NCI-H2227 treated with DMSO at 0.1 percent for 48 hours (cell line): ENCODE measurements at regions not wholly inside any gene's neighbourhood (a gene's known extent, or its start where the extent isn't known, plus 50 kb on each side); places are given as distances from the start of the nearest gene placed in this dataset.
A peak's percentile ranks its signal among the peaks of the same experiment; 100 is the strongest.
"Not testable (repeated sequence)": the region's sequence is repeated elsewhere in the genome, so short reads cannot be mapped to it uniquely, and the experiment has no call there.

ENCODE experiments used
- DNase-seq: peaks from one replicate; lab custom pipeline; 2025; lab: John Stamatoyannopoulos, UW

DNA sequence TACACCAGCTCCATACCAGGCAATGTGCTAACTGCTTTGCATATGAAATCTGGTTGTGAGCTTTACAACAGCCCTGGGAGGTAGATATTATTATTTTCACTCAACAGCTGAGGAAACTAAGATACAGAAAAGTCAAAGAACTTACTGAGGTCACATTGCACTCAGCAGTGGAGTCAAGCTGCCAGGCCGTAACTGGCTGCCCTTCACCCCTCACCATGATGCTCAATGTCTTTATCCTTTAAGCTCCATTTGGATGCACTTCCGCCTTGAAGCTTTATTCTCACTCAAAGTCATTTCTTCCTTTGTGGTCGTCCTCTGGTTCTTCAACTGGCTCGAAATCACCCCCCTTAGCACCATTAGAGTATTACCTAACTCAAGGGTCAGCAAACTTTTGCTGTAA is 81.7 kb upstream of the RALGPS2 start:
- DNase-seq, result no peak

DNA sequence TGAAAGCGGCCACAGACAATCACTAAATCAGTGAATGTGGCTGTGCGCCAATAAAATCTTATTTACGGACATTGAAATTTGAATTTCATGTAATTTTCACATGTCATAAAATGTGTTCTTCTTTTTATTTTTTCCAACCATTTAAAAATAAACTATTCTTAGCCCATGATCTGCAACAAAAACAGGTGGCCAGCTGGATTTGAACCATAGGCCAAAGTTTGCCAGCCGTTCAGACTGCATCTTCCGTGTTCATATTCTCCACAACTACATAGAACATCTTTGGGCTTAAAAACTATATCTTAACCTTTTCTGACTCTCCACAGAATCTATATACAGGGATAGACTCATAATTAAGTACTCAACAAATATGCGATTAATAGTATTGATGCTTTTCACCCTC is 81.2 kb upstream of the RALGPS2 start:
- no peak for DNase-seq

DNA sequence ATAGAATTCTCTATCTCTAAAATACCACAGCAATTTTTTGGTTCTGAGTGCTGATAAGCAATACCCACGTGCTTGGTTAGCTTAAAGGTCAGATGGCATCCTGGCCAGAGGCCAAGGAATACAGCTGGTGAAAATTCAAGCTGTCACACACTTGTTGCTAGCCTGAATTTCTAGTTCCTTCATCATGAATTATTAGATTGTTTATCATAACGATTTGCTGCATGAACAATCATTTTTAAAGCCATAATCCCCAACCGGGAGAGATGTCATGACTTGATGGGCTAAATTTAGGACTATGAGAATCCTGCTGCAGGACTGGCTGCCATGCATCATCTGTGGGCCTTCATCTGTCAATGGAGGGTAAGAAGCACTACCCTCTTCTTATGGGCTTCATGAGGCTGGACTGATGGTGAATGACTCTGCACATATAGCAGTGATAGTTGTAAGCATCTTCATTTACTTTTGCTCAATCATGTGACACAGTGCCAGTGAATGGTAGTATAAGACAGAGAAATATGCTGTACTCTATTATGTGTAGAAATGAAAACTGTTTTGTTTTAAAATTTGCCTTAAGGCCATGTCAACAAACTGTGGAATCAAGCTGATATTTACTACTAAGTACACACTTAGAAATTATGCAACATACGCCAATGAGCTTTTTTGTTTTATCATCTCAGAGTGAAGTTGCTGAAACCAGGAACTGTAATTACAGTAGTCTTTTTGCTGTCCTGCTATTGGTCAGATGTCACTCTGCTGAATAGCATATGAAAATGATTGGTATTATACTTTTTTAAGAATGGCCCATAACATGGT is 80.5 kb upstream of the RALGPS2 start:
- DNase-seq, result peak; percentile 5

DNA sequence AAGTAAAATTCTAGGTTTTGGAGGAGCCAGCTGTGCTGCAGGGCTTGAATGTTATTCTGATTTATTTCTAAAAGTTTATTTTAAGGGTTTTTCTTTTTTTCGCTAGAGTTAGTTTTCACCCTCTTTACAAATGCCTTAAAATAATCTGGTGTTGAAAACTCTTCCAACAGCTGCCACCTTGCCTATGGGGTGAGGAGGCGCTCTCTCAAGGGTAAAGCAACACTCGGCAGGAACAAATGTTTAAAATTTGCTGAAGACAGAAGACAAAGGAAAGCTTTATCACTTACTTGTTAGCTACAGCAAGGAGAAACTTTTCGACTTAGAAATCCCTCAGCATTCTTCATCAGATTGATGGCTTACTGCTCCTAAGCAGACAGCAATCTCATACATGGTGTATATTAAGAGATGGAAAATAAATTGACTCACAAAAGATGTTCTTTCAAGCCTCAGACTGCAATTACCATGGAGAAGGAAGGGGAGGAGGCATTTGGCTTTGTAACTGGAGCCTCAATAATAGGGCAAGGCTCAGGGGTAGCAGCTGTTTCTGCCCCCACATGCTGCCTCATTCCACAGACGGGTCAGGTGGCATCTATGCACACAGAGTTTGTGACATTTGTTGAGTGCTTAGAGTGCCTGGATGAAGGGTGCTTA is 79.8 kb upstream of the RALGPS2 start:
- DNase-seq, result peak; percentile 80

GRCh38 chr1:178645808-178646200 is 79.2 kb upstream of the RALGPS2 start:
- no peak for DNase-seq

- DNase-seq, result no peak
Observed at GRCh38 chr1:178646821-178647220, 78.2 kb upstream of the RALGPS2 start.

DNA sequence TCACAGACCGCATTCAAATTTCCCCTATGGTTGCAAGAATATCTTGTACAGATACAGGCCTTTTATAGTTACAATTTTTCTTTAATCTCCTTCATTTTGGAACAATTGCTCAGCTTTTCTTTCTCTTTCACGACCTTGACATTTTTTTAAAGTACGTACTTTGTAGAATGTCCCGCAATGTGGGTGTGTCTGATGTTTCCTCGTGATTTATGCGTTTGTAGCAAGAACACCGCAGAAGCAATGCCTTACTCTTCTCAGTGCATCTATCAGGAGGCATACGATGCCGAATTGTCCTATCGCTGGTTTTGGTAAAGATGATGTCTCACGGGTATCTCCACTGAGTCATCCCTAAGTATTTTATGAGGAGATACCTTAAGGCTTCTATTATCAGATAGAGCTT is 76.9 kb upstream of the RALGPS2 start:
- DNase-seq, result no peak

DNA sequence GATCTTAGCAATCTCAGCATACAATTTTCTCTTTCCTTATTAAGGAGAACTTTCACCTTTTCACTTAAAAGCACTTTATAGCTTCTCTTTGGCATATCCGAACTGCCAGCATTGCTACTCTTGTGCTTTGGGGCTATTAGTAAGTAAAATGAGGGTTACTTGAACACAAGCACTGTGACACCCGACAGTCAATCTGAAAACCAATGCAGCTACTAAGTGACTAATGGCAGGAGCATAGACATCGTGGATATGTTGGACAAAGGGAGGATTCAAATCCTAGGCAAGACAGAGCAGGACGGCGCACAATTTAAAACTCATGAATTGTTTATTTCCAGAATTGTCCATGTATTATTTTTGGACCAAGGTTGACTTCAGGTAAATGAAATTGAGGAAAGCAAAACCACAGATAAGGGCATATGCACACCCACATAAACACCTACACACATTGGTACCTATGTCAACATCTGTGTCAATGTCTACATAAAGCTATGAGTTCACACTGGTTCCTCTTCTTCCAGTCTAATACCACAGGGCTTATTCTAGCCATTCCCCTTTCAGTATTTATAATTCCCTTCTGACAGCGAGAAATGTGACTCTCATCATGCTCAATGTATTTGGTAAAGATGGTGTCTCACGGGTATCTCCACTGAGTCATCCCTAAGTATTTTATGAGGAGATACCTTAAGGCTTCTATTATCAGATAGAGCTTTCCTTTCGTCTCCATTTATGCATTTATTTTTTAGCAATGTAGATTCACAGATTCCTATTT is 75.3 kb upstream of the RALGPS2 start:
- no peak for DNase-seq

DNA sequence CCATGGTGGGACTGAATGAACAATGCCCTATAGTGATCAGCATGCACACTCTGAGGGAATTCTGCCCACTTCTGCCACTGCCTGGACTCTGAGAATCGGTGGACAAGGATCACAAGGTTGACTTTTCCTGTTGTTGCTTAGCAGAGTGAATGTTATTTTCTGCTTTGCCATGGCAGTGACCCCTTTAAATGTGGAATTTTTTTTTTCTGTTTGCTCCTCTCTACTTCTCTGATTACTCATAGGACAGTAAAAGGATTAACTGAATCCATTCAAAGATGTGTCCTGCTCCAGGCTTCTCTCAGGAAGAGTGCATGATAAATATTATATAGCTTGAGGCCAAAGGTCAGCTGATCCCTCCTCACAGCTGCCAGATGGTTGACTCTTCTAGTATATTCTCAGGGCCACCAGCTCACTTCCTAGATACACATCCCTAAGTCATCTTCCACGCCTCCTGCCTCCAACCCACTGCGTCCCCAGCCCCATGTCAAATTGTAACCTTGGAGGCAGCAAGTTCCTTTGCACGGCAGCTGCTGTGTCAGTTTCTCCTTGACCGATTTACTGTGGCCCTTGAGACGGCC is 74.0 kb upstream of the RALGPS2 start:
- DNase-seq, result no peak

GRCh38 chr1:178651742-178652141 is 73.3 kb upstream of the RALGPS2 start:
- DNase-seq, result peak; percentile 26

DNA sequence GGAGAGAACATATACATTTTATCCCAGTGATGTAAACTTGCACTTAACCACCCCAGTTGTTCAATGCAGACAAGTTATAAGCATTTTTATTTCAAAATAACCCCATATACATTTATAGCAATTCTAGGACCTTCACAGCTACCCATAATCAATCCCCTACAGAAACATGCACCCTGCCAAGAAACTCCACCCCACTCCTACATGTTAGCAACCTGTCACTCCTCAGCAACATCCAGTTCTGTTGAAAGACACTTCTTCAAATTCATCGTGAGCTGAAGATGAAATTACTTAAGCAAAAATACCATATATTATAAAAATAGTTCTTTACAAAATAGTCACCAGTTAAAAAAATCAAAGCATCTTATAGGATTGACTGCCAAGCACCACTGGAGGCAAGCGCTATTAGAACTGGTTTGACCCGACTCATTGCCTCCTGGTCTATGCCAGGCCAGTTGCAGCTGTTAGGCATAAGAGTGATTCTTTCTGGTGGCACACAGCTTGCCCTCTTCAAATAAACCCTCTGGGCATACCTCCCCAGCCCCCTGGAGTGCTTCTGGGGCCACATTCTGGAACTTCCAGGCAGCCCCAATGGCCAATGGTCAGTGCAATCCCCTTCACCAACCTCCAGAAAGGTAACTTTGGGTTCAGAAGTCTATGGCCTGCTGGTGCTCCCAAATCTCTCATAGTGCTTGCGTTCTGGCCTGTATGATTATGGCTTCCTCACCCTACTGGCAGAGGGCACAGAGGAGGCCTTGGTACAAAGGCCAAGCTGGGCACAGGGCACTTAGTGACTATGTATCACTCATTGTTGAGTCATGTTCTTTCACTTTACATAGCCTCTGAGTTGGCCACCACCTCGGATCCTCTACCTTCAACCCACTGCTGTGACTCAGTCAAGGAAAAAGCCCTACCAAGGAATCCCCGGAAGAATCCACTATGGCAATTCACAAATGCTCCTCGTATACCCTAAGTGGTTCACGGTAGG is 72.2 kb upstream of the RALGPS2 start:
- no peak for DNase-seq

GRCh38 chr1:178659789-178660208 is 65.2 kb upstream of the RALGPS2 start:
- no peak for DNase-seq

- DNase-seq, result no peak
Observed at GRCh38 chr1:178660461-178660860, 64.6 kb upstream of the RALGPS2 start.

DNA sequence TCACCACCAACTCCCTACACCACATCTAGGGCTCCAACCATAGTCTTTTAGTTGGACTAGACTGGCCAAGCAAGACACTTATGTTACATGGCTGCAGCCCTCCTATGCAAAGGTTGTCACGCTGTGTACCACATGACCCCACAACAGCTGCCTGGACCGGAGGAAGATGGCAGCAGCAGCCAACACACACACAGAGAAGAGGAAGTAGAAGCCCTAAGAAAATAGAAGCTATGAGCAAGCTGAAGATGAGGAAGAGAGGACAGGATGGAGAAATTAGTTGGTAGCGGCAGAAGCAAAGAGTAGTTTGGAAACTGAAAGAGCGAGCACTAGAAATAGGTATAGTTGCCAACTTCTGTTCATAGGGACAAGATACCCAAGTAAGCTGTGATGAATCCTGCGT is 60.8 kb upstream of the RALGPS2 start:
- DNase-seq, result no peak

DNA sequence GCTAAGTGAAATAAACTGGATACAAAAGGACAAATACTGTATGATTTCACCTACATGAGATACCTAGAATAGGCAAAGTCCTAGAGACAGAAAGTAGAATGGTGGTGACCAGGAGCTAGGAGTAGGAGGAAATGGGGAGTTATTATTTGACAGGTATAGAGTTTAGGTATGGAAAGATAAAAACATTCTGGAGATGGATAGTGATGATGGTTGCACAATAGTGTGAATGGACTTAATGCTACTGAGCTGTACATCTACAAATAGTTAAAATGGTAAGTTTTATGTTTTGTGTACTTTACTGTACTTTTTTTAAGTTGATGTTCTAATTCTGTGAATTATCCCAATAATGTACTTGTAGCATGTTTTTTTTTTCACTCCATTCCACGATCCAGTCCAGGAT is 59.5 kb upstream of the RALGPS2 start:
- no peak for DNase-seq

DNA sequence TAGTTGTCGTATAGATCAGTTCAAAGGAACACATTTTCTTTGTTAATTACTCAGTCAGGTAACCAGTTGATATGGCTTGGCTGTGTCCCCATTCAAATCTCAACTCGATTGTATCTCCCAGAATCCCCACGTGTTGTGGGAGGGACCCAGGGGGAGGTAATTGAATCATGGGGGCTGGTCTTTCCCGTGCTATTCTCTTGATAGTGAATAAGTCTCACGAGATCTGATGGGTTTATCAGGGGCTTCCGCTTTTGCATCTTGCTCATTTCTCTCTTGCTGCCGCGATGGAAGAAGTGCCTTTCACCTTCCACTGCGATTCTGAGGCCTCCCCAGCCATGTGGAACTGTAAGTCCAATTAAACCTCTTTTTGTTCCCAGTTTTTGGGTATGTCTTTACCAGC is 58.2 kb upstream of the RALGPS2 start:
- DNase-seq, result not testable (repeated sequence)

DNA sequence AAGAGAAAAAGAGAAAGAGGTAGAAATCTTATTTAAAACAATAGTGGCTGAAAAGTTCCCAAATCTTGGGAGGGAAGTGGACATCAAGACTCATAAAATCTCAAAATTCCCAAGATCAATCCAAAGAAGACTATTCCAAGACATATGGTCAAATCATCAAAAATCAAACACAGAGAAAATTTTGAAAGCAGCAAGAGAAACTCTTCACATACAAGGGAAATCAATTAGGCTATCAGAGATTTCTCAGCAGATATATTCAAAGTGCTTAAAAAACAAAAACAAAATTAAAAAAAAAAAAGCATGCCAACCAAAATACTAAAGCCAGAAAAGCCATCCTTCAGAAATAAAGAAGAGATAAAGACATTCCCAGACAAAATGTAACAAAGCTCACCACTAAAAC is 52.6 kb upstream of the RALGPS2 start:
- DNase-seq, result no peak

DNA sequence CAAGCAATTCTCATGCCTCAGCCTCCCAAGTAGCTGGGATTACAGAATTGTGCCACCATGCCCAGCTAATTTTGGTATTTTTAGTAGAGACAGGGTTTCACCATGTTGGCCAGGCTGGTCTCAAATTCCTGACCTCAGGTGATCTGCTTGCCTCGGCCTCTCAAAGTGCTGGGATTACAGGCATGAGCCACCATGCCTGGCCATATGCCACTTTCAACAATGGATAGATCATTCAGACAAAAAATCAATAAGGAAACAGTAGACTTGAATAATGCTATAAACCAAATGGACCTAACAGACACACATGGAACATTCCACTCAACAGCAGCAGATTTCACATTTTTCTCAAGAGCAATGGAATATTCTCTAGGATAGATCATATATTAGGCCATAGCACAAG is 50.5 kb upstream of the RALGPS2 start:
- not testable (repeated sequence) for DNase-seq
